ENCODE measurements at regions not wholly inside any gene's neighbourhood (a gene's known extent, or its start where the extent isn't known, plus 50 kb on each side); places are given as distances from the start of the nearest gene placed in this dataset.
"Not testable (repeated sequence)": the region's sequence is repeated elsewhere in the genome, so short reads cannot be mapped to it uniquely, and the experiment has no call there.

GRCh38 chr5:145467446-145467845 lies 367.7 kb downstream of the PRELID2 start:
- DNase-seq (ENCODE audit: low spot score) (no peak), ATAC-seq (no peak)

GRCh38 chr5:145466533-145466932 lies 368.6 kb downstream of the PRELID2 start:
- ATAC-seq: no peak
- DNase-seq (ENCODE audit: low spot score): no peak

- DNase-seq (ENCODE audit: low spot score): no peak
- peak; percentile 69 for ATAC-seq
Observed at GRCh38 chr5:145465474-145466263, 369.5 kb downstream of the PRELID2 start.

- DNase-seq (ENCODE audit: low spot score): no peak
- ATAC-seq: peak; percentile 54
Observed at GRCh38 chr5:145464171-145464570, 371.0 kb downstream of the PRELID2 start.

- no peak for DNase-seq (ENCODE audit: low spot score)
- peak; percentile 50 for ATAC-seq
Observed at GRCh38 chr5:145463634-145464033, 371.5 kb downstream of the PRELID2 start.

- DNase-seq (ENCODE audit: low spot score): no peak
- ATAC-seq: no peak
Observed at GRCh38 chr5:145462525-145462924, 372.6 kb downstream of the PRELID2 start.

GRCh38 chr5:145450286-145450885 lies 384.8 kb downstream of the PRELID2 start:
- ATAC-seq: no peak

GRCh38 chr5:145449794-145450193 lies 385.3 kb downstream of the PRELID2 start:
- ATAC-seq (no peak), DNase-seq (ENCODE audit: low spot score) (no peak)

More at GRCh38 chr5:145450286-145450885, 384.8 kb downstream of the PRELID2 start:
- DNase-seq (ENCODE audit: low spot score): no peak

GRCh38 chr5:145446875-145447274 lies 388.3 kb downstream of the PRELID2 start:
- not testable (repeated sequence) for DNase-seq (ENCODE audit: low spot score); ATAC-seq

- ATAC-seq (no peak), DNase-seq (ENCODE audit: low spot score) (no peak)
Observed at GRCh38 chr5:145446412-145446811, 388.7 kb downstream of the PRELID2 start.

- no peak for ATAC-seq
- no peak for DNase-seq (ENCODE audit: low spot score)
Observed at GRCh38 chr5:145445027-145445426, 390.1 kb downstream of the PRELID2 start.

GRCh38 chr5:145443964-145444363 lies 391.2 kb downstream of the PRELID2 start:
- DNase-seq (ENCODE audit: low spot score): no peak
- ATAC-seq: no peak

- no peak for ATAC-seq
- DNase-seq (ENCODE audit: low spot score): no peak
Observed at GRCh38 chr5:145443366-145443765, 391.8 kb downstream of the PRELID2 start.

- DNase-seq (ENCODE audit: low spot score); ATAC-seq: not testable (repeated sequence)
Observed at GRCh38 chr5:145442661-145443060, 392.5 kb downstream of the PRELID2 start.

GRCh38 chr5:145441228-145441627 lies 393.9 kb downstream of the PRELID2 start:
- no peak for ATAC-seq

GRCh38 chr5:145437627-145438026 lies 397.5 kb downstream of the PRELID2 start:
- ATAC-seq: no peak

More at GRCh38 chr5:145441228-145441627, 393.9 kb downstream of the PRELID2 start:
- no peak for DNase-seq (ENCODE audit: low spot score)

GRCh38 chr5:145433077-145433476 lies 402.1 kb downstream of the PRELID2 start:
- DNase-seq (ENCODE audit: low spot score): no peak
- no peak for ATAC-seq

More at GRCh38 chr5:145437627-145438026, 397.5 kb downstream of the PRELID2 start:
- DNase-seq (ENCODE audit: low spot score): no peak

- ATAC-seq (no peak), DNase-seq (ENCODE audit: low spot score) (no peak)
Observed at GRCh38 chr5:145429170-145429569, 406.0 kb downstream of the PRELID2 start.

GRCh38 chr5:145408048-145408341 lies 427.1 kb downstream of the PRELID2 start:
- DNase-seq (ENCODE audit: low spot score): no peak
- no peak for ATAC-seq

- ATAC-seq (no peak), DNase-seq (ENCODE audit: low spot score) (no peak)
Observed at GRCh38 chr5:145407300-145408047, 427.7 kb downstream of the PRELID2 start.

GRCh38 chr5:145403992-145404391 lies 431.1 kb downstream of the PRELID2 start:
- ATAC-seq (no peak), DNase-seq (ENCODE audit: low spot score) (no peak)

- DNase-seq (ENCODE audit: low spot score) (no peak), ATAC-seq (no peak)
Observed at GRCh38 chr5:145396888-145397287, 438.3 kb downstream of the PRELID2 start.

Measured in left lobe of liver (tissue), 2 donors.